ENCODE measurements at regions not wholly inside any gene's neighbourhood (a gene's known extent, or its start where the extent isn't known, plus 50 kb on each side); places are given as distances from the start of the nearest gene placed in this dataset.
"Not testable (repeated sequence)": the region's sequence is repeated elsewhere in the genome, so short reads cannot be mapped to it uniquely, and the experiment has no call there.

GRCh38 chr12:71304306-71304705, 135.3 kb upstream of the LGR5 start:
- in situ Hi-C loops (cut with HindIII; ENCODE audit: low pct_unique_long_range_greater_than_20kb, low sequenced_read_pairs): no loop called here
- no peak for DNase-seq (ENCODE audit: low read depth)

- peak; percentile 53 for DNase-seq (ENCODE audit: low read depth)
- in situ Hi-C loops (cut with HindIII; ENCODE audit: low pct_unique_long_range_greater_than_20kb, low sequenced_read_pairs): no loop called here
These were observed 136.4 kb upstream of the LGR5 start for GRCh38 chr12:71303199-71303598.

GRCh38 chr12:71300772-71301675, 138.6 kb upstream of the LGR5 start:
- DNase-seq (ENCODE audit: low read depth): no peak
- in situ Hi-C loops (cut with HindIII; ENCODE audit: low pct_unique_long_range_greater_than_20kb, low sequenced_read_pairs): no loop called here

- peak; percentile 47 for DNase-seq (ENCODE audit: low read depth)
- in situ Hi-C loops (cut with HindIII; ENCODE audit: low pct_unique_long_range_greater_than_20kb, low sequenced_read_pairs): no loop called here
These were observed 139.8 kb upstream of the LGR5 start for GRCh38 chr12:71299541-71300376.

DNA sequence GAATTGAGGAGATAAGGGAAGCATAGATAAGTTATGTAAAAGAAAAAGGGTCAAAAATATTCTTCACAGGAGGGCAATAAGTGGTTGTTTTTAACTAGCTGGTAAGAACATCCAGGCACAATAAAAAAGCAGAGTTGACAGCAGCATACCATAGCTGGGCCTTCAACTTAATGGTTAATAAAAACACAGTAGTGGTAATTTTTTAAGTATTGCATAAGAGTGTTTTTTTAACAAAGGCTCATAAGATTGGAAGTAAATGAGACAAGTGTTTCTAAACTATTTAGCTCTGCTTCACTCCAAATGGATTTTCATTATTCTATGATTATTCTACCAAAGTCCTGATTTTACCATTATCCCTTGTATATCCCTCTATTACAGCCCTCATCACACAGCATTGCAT, 140.1 kb upstream of the TSPAN8 start:
- DNase-seq (ENCODE audit: low read depth): no peak
- in situ Hi-C loops (cut with HindIII; ENCODE audit: low pct_unique_long_range_greater_than_20kb, low sequenced_read_pairs): no loop called here

DNA sequence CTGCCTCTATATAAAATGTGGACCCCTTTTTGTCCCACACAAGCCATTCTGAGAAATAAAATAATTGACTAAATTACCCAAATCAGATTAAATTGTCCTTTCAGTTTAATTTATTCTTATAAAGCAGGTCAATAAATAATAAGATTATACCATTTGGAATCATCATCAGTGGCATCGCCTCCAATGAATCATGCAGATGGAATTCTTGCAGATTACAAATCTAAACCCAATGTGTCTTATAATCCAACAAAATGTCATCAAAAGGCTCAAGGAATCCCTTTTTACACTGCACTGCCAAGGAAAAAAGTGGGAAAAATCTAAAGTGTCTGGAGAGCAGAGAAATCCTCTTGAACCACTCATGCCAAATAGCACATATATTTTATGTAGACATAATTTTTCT, 138.2 kb upstream of the TSPAN8 start:
- in situ Hi-C loops (cut with HindIII; ENCODE audit: low pct_unique_long_range_greater_than_20kb, low sequenced_read_pairs): no loop called here
- no peak for DNase-seq (ENCODE audit: low read depth)

GRCh38 chr12:71291746-71292145, 133.9 kb upstream of the TSPAN8 start:
- no peak for DNase-seq (ENCODE audit: low read depth)
- in situ Hi-C loops (cut with HindIII; ENCODE audit: low pct_unique_long_range_greater_than_20kb, low sequenced_read_pairs): no loop called here

DNA sequence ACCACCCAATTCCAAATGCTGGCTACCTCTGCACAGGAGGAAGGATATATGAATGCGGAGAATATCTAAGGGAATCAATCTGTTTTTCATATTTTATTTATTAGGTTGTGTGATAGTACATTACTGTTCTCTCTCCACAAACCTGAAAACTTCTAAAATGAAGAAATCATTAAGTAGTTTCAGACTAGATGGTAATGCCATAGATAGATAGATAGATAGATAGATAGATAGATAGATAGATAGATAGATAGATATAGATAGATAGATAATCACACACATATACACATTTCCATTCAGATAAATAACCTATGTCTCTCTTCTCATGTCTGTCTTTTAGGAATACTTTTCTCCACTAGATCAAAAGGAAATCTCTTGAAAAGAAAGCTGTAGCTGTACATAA, 126.1 kb upstream of the TSPAN8 start:
- in situ Hi-C loops (cut with HindIII; ENCODE audit: low pct_unique_long_range_greater_than_20kb, low sequenced_read_pairs): no loop called here

DNA sequence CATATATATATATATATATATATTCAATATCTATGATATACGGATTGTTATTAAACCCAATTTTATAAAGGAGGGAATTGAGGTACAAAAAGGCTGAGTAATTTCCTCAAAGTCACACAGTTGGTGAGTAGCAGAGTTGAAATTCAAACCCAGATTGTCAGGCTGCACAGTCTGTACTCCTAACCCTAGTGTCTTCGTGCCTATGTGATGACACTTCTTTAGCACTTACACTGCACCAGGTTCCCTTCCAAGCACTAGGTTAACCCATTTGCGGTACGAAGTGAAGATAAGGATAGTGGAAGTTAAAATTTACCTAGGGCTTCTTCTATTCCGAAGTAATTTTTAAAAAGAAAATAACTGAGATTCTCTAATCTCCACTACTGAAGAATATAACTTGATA, 125.1 kb upstream of the TSPAN8 start:
- DNase-seq (ENCODE audit: low read depth): no peak
- in situ Hi-C loops (cut with HindIII; ENCODE audit: low pct_unique_long_range_greater_than_20kb, low sequenced_read_pairs): no loop called here

More for the DNA sequence above, 126.1 kb upstream of the TSPAN8 start:
- no peak for DNase-seq (ENCODE audit: low read depth)

DNA sequence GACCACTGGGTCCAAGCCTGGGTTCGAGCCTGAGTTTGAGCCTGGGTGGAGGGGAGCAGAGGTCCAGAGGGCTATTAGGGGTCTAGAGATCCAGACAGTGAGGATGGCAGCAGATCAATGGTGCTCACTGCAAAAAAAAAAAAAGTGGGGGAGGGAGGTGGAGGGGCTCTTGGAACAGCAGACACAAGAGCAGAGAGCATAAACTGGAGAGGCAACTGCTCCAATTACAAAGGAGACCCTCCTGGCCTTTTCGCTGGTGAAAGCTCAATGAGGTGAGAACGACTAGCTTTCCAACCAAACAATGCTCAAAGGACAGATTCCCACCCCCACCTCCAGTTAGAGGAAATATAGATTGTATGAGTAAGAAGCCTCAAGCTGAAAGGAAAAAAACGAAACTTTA, 124.2 kb upstream of the TSPAN8 start:
- in situ Hi-C loops (cut with HindIII; ENCODE audit: low pct_unique_long_range_greater_than_20kb, low sequenced_read_pairs): no loop called here
- DNase-seq (ENCODE audit: low read depth): no peak

GRCh38 chr12:71281425-71281824, 123.6 kb upstream of the TSPAN8 start:
- no peak for DNase-seq (ENCODE audit: low read depth)
- in situ Hi-C loops (cut with HindIII; ENCODE audit: low pct_unique_long_range_greater_than_20kb, low sequenced_read_pairs): no loop called here

GRCh38 chr12:71277866-71278265, 120.1 kb upstream of the TSPAN8 start:
- DNase-seq (ENCODE audit: low read depth): no peak
- in situ Hi-C loops (cut with HindIII; ENCODE audit: low pct_unique_long_range_greater_than_20kb, low sequenced_read_pairs): no loop called here

- in situ Hi-C loops (cut with HindIII; ENCODE audit: low pct_unique_long_range_greater_than_20kb, low sequenced_read_pairs): no loop called here
- DNase-seq (ENCODE audit: low read depth): no peak
These were observed 118.7 kb upstream of the TSPAN8 start for GRCh38 chr12:71276541-71276940.

DNA sequence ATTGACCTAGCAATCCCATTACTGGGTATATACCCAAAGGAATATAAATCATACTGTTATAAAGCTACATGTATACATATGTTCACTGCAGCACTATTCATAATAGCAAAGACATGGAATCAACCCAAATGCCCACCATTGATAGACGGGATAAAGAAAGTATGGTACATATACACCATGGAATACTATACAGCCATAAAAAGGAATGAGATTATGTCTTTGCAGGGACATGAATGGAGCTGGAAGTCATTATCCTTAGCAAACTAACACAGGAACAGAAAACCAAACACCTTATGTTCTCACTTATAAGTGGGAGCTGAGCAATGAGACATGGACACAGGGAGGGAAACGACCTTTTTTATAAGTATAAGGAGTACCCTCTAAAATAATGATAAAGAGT, 113.0 kb upstream of the TSPAN8 start:
- in situ Hi-C loops (cut with HindIII; ENCODE audit: low pct_unique_long_range_greater_than_20kb, low sequenced_read_pairs); DNase-seq (ENCODE audit: low read depth): not testable (repeated sequence)

DNA sequence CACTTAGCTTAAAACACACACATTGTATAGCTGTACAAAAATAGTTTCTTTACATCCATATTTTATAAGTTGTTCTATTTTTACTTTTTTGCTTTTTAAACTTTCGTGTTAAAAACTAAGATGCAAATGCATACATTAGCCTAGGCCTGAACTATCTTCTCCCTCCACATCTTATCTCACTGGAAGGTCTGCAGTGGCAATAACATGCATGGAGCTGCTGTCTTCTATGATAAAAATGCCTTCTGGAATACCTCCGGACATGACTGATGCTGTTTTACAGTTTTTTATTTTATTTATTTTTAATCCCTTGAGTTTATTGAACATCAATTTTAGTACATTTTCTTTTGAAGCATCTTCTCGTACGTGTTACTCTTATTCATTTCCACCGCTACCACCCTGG, 112.3 kb upstream of the TSPAN8 start:
- no peak for DNase-seq (ENCODE audit: low read depth)
- in situ Hi-C loops (cut with HindIII; ENCODE audit: low pct_unique_long_range_greater_than_20kb, low sequenced_read_pairs): no loop called here

DNA sequence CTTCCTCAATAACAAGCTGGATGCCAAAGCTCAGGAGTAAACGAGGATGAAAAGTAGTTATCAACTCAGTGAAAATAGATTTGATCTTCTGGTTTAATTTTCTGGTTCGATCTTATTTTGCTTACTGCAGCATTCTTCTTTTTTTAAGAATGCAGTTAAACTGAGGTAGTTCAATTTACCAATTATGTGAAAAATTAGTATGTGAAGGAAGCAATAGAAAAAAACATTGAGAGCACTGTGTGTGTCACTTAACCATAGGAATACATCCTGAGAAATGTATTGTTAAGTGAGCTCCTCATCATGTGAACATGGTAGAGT, 111.4 kb upstream of the TSPAN8 start:
- DNase-seq (ENCODE audit: low read depth): no peak
- in situ Hi-C loops (cut with HindIII; ENCODE audit: low pct_unique_long_range_greater_than_20kb, low sequenced_read_pairs): no loop called here

DNA sequence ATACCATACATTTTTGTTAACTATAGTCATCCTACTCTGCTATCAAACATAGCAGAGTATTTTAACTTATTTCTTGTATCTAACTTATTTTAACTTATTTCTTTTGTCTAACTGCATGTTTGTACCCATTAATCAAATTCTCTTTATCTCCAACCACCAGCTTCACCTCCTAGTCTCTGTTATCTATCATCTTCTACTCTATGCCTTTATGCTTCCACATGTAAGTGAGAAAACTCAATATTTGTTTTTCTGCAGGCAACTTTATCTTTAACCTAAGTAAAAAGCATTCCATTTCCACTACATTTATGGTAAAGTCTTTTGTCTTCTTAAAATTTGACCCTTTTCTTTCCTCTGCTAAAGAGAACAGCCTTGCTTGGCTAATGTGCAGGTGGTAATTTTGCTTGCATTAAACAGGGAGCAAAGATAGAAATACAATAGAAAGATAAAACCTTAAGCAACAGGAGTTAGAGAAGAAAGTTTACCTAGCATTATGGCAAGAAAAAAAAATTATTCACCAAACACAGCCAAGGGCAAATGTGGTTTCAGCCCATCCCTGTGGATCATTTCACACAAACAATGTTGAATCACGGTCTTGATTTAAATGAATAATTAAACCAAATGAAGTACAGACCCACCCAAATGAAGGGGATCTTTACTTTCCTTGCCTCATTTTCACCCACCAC, 110.9 kb upstream of the TSPAN8 start:
- in situ Hi-C loops (cut with HindIII; ENCODE audit: low pct_unique_long_range_greater_than_20kb, low sequenced_read_pairs): no loop called here
- DNase-seq (ENCODE audit: low read depth): no peak

DNA sequence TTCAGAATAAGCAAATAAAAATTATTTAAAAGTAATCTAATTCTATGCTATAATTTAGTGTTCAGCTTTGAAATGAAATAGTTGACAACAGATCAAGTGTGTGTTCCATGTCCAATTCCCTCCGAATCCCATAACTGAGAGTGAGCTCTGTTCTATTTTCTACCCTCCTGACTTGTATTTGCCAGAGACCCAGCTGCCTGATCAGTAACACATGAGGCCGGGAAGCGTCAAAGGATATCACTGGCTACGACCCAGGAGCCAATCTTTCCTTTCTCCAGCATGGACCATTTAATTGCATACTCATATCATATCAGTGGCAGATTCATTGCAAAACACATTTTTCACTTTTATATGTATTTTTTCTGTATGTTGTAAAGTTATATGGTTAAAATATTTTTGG, 108.8 kb upstream of the TSPAN8 start:
- in situ Hi-C loops (cut with HindIII; ENCODE audit: low pct_unique_long_range_greater_than_20kb, low sequenced_read_pairs): no loop called here
- DNase-seq (ENCODE audit: low read depth): no peak

DNA sequence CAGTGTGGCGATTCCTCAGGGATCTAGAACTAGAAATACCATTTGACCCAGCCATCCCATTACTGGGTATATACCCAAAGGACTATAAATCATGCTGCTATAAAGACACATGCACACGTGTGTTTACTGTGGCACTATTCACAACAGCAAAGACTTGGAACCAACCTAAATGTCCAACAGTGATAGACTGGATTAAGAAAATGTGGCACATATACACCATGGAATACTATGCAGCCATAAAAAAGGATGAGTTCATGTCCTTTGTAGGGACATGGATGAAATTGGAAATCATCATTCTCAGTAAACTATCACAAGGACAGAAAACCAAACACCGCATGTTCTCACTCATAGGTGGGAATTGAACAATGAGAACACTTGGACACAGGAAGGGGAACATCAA, 107.9 kb upstream of the TSPAN8 start:
- in situ Hi-C loops (cut with HindIII; ENCODE audit: low pct_unique_long_range_greater_than_20kb, low sequenced_read_pairs); DNase-seq (ENCODE audit: low read depth): not testable (repeated sequence)

All from Caki2 (cell line).